Neural progenitor cell (in vitro differentiated cells): ENCODE measurements at regions not wholly inside any gene's neighbourhood (a gene's known extent, or its start where the extent isn't known, plus 50 kb on each side); places are given as distances from the start of the nearest gene placed in this dataset.
"Not testable (repeated sequence)": the region's sequence is repeated elsewhere in the genome, so short reads cannot be mapped to it uniquely, and the experiment has no call there.

Source experiments
- DNase-seq: peaks from one replicate; pipeline ENCODE4 v3.0.0-alpha.2; 2016; ENCODE audit warnings: low spot score
- H2AFZ ChIP-seq: fragments of 200-600 bp; sonication (generic); replicated peaks from 2 replicates; pipeline ENCODE4 v1.6.1; 2016; ENCODE audit warnings: antibody characterized with exemption
- H3F3A ChIP-seq: fragments of 200-600 bp; sonication (generic); 2 replicates; pipeline ENCODE4 v1.6.1; 2016; ENCODE audit warnings: antibody characterized with exemption, low read depth
- H3K27ac ChIP-seq: fragments of 200-600 bp; sonication (generic); 2 replicates; pipeline ENCODE4 v1.5.1; 2016; ENCODE audit warnings: mild to moderate bottlenecking
- H3K27me3 ChIP-seq: fragments of 200-600 bp; sonication (generic); 2 replicates; pipeline ENCODE4 v1.6.1; 2016; ENCODE audit warnings: mild to moderate bottlenecking, moderate library complexity
- H3K36me3 ChIP-seq: fragments of 200-600 bp; sonication (generic); 2 replicates; pipeline ENCODE4 v1.5.1; 2016
- H3K4me1 ChIP-seq: fragments of 200-600 bp; sonication (generic); 2 replicates; pipeline ENCODE4 v1.6.1; 2016; ENCODE audit warnings: mixed run types
- H3K4me2 ChIP-seq: fragments of 200-600 bp; sonication (generic); 2 replicates; pipeline ENCODE4 v1.6.1; 2016
- H3K4me3 ChIP-seq: fragments of 200-600 bp; sonication (generic); 2 replicates; pipeline ENCODE4 v1.5.1; 2016
- H3K79me2 ChIP-seq: fragments of 200-600 bp; sonication (generic); 2 replicates; pipeline ENCODE4 v1.6.1; 2016; ENCODE audit warnings: low read depth
- H3K9ac ChIP-seq: fragments of 200-600 bp; sonication (generic); 2 replicates; pipeline ENCODE4 v1.6.1; 2016
- H3K9me3 ChIP-seq: fragments of 200-600 bp; sonication (generic); 2 replicates; pipeline ENCODE4 v1.5.1; 2016; ENCODE audit warnings: low read depth
- H4K20me1 ChIP-seq: fragments of 200-600 bp; sonication (generic); 2 replicates; pipeline ENCODE4 v1.6.1; 2016; ENCODE audit warnings: low read depth
- H3K27ac Mint-ChIP-seq: 3 replicates; pipeline ENCODE4 v1.8.0; 2021; ENCODE audit warnings: mixed read lengths
- H3K27me3 Mint-ChIP-seq: 2 replicates; pipeline ENCODE4 v1.8.0; 2022; ENCODE audit warnings: low read depth, mild to moderate bottlenecking, inconsistent platforms, moderate library complexity, mixed read lengths; ENCODE audit not compliant: insufficient read depth
- H3K36me3 Mint-ChIP-seq: 3 replicates; pipeline ENCODE4 v1.8.0; 2021; ENCODE audit warnings: mixed read lengths
- H3K4me1 Mint-ChIP-seq: 3 replicates; pipeline ENCODE4 v1.8.0; 2021; ENCODE audit warnings: mixed read lengths
- H3K4me3 Mint-ChIP-seq: 3 replicates; pipeline ENCODE4 v1.8.0; 2021; ENCODE audit warnings: mild to moderate bottlenecking, moderate library complexity, mixed read lengths
- H3K9me3 Mint-ChIP-seq: 3 replicates; pipeline ENCODE4 v1.8.0; 2020; ENCODE audit warnings: mixed read lengths
- CTCF ChIP-seq: fragments of 200-600 bp; sonication (generic); IDR thresholded peaks from 2 replicates; pipeline ENCODE4 v1.5.1; 2017; ENCODE audit warnings: antibody characterized with exemption, mild to moderate bottlenecking
- EZH2 ChIP-seq: fragments of 200-600 bp; sonication (generic); IDR thresholded peaks from 2 replicates; pipeline ENCODE4 v1.6.1; 2017; ENCODE audit warnings: antibody characterized with exemption, mild to moderate bottlenecking, moderate library complexity
- EZH2phosphoT487 ChIP-seq: fragments of 200-600 bp; sonication (generic); IDR thresholded peaks from 2 replicates; pipeline ENCODE4 v1.6.1; 2017; ENCODE audit warnings: antibody characterized with exemption

- Histone ChIP-seq H3K79me2 (no peaks in the 10 kb centered on the region), H3K27ac (no peak overlapping the region), H3K36me3 (no peaks in the 10 kb centered on the region), H3F3A (no peaks in the 10 kb centered on the region), H3K4me2 (no peak overlapping the region), H4K20me1 (no peaks in the 10 kb centered on the region), H3K4me1 (no peaks in the 10 kb centered on the region), H3K27me3 (no peaks in the 10 kb centered on the region), H3K4me3 (no peak overlapping the region), H3K9ac (no peak overlapping the region), H2AFZ (no peak overlapping the region), H3K9me3 (no peaks in the 10 kb centered on the region)
- H3K9me3 Mint-ChIP-seq, result peaks cover 2% of the 10 kb centered on the region
- no peaks in the 10 kb centered on the region for H3K4me1 Mint-ChIP-seq
- TF ChIP-seq CTCF (no peak), EZH2 (no peak), EZH2phosphoT487 (no peak)
- peak overlapping the region; percentile 53 for H3K27ac Mint-ChIP-seq
- DNase-seq, result no peak
- no peak overlapping the region for H3K4me3 Mint-ChIP-seq
- H3K27me3 Mint-ChIP-seq, result no peaks in the 10 kb centered on the region
- H3K36me3 Mint-ChIP-seq, result no peaks in the 10 kb centered on the region
These were observed 95.7 kb upstream of the AMZ2 start for GRCh38 chr17:68152161-68152571.

GRCh38 chr17:68155692-68156091 lies 92.2 kb upstream of the AMZ2 start:
- no peaks in the 10 kb centered on the region for H3K79me2 ChIP-seq
- no peaks in the 10 kb centered on the region for H3K9me3 ChIP-seq
- H3K27me3 ChIP-seq, result no peaks in the 10 kb centered on the region
- DNase-seq, result no peak
- Mint-ChIP-seq H3K4me3 (no peak overlapping the region), H3K9me3 (no peaks in the 10 kb centered on the region), H3K27me3 (no peaks in the 10 kb centered on the region), H3K27ac (no peak overlapping the region), H3K36me3 (no peaks in the 10 kb centered on the region), H3K4me1 (no peaks in the 10 kb centered on the region)
- TF ChIP-seq EZH2phosphoT487, result no peak
- no peak for TF ChIP-seq CTCF
- TF ChIP-seq EZH2, result no peak
- H2AFZ ChIP-seq, result no peak overlapping the region
- no peaks in the 10 kb centered on the region for H3F3A ChIP-seq
- H3K9ac ChIP-seq, result no peak overlapping the region
- no peak overlapping the region for H3K4me2 ChIP-seq
- H3K4me3 ChIP-seq, result no peak overlapping the region
- no peak overlapping the region for H3K27ac ChIP-seq
- no peaks in the 10 kb centered on the region for H3K36me3 ChIP-seq
- H4K20me1 ChIP-seq, result no peaks in the 10 kb centered on the region
- H3K4me1 ChIP-seq, result no peaks in the 10 kb centered on the region

- DNase-seq, result no peak
- Histone ChIP-seq H3K27me3 (no peaks in the 10 kb centered on the region), H4K20me1 (no peaks in the 10 kb centered on the region), H2AFZ (no peak overlapping the region), H3K4me1 (no peaks in the 10 kb centered on the region), H3K79me2 (no peaks in the 10 kb centered on the region), H3K9ac (no peak overlapping the region), H3K9me3 (no peaks in the 10 kb centered on the region), H3K4me3 (no peak overlapping the region), H3K4me2 (no peak overlapping the region), H3K36me3 (no peaks in the 10 kb centered on the region), H3F3A (no peaks in the 10 kb centered on the region), H3K27ac (no peak overlapping the region)
- TF ChIP-seq EZH2phosphoT487 (no peak), CTCF (no peak), EZH2 (no peak)
- Mint-ChIP-seq H3K4me1 (no peaks in the 10 kb centered on the region), H3K27me3 (peaks cover 3% of the 10 kb centered on the region), H3K4me3 (no peak overlapping the region), H3K27ac (no peak overlapping the region), H3K9me3 (no peaks in the 10 kb centered on the region), H3K36me3 (no peaks in the 10 kb centered on the region)
These were observed 86.0 kb upstream of the AMZ2 start for GRCh38 chr17:68161644-68162428.

GRCh38 chr17:68168273-68169164 lies 79.3 kb upstream of the AMZ2 start:
- not testable (repeated sequence) for DNase-seq, H2AFZ ChIP-seq, H3K4me3 ChIP-seq, H3K9ac ChIP-seq, H3F3A ChIP-seq, H3K4me1 ChIP-seq, H3K27me3 Mint-ChIP-seq, H3K4me2 ChIP-seq, H3K36me3 Mint-ChIP-seq, H3K4me1 Mint-ChIP-seq, H3K27ac ChIP-seq, H3K4me3 Mint-ChIP-seq, H3K36me3 ChIP-seq, H3K27me3 ChIP-seq, H3K79me2 ChIP-seq, H4K20me1 ChIP-seq, H3K9me3 Mint-ChIP-seq, H3K9me3 ChIP-seq
- peak overlapping the region; percentile 48 for H3K27ac Mint-ChIP-seq

GRCh38 chr17:68169165-68169821 lies 78.5 kb upstream of the AMZ2 start:
- not testable (repeated sequence) for DNase-seq, H3K27me3 ChIP-seq, H3K27ac Mint-ChIP-seq, H3K9me3 Mint-ChIP-seq, H3K27ac ChIP-seq, H3K4me3 Mint-ChIP-seq, H2AFZ ChIP-seq, H3K27me3 Mint-ChIP-seq, H3K4me1 ChIP-seq, H3K36me3 ChIP-seq, H3K9me3 ChIP-seq, H3K4me2 ChIP-seq, H3K9ac ChIP-seq, H3K4me3 ChIP-seq, H3K36me3 Mint-ChIP-seq, H3K4me1 Mint-ChIP-seq, H4K20me1 ChIP-seq, H3F3A ChIP-seq, H3K79me2 ChIP-seq
